ENCODE measurements at regions not wholly inside any gene's neighbourhood (a gene's known extent, or its start where the extent isn't known, plus 50 kb on each side); places are given as distances from the start of the nearest gene placed in this dataset.

DNA sequence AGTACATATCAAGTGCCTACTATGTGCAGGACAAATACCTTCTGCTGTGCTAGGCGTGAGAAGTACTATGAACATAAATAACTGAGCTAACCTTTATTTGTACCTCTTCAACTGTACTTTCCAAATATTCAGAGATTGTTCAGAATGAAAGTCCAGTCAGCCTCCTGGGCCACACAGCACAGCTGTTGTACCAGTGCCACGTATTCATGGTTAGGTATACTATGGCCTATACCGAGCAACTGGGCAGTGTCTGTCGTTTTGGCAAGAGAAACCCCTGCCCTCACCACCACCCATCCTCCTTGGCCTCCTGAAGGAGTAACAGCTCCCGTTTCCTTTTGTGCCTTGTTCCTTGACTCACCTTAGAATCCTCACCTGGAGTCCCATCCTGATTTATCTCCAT is 53.0 kb downstream of the RASSF10 start:
- no peak for FAIRE-seq

DNA sequence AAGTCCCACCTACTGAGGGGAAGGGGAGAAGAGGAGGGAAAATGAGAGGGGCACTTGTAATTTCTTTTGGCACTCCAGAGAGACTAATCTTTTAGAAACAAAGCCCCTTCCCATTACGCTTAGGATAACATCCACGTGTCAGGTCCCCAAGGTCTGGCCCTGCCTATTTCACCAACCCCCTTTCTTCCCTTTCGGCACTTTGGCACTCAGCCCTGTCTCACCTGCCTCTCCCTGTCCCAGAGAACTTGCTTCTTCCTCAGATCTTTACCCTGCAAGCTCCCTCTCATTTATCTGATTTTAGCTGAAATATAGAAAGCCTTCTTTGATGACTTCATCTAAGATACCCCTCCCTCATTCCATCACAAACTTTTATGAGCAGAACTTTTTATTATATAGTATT is 55.5 kb downstream of the RASSF10 start:
- no peak for FAIRE-seq

DNA sequence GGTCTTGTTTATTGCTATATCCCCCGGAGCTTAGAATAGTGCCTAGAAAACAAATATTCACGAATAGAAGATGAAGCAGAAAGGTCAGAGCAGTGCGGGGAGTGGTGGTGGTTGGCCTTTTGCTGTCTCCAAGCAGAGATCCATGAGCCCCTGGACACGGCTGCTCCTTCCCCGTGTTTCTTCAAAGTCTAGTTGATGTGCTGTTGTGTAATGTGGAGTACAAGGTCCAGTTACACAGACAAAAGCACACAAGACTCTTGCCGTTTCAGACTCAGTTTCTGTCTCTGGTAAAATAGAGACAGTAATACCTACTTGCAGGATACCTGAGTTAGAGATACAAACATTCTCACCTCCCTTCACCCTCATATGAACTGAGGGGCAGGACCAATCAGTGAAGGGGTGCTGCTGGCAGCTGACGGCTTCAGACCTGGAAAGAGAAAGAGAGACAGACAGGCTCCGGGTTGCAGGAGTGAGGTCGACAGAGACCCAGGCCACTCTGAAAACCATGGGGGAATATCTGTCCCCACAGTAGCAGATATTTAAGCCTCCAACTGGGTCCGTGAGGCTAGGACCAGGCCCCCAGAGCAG is 56.2 kb downstream of the RASSF10 start:
- no peak for FAIRE-seq

DNA sequence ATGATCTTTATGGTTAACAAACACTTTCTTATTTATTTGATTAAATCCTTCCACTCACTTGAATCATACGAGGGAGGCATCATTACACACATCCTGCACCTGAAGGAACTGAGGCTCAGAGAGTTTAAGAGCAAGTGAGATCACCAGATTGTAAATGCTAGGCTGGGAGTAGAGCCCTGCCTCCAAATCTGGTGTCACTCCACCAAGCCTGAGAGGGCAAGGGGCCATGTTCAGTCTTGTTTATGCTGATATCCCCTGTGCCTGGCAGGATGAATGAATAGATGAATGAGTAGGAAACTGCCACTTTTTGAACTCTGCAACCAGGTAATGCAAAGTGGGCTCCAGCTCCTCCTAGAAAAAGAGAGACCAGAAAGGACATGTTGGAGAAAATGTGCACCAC is 59.1 kb downstream of the RASSF10 start:
- no peak for FAIRE-seq

DNA sequence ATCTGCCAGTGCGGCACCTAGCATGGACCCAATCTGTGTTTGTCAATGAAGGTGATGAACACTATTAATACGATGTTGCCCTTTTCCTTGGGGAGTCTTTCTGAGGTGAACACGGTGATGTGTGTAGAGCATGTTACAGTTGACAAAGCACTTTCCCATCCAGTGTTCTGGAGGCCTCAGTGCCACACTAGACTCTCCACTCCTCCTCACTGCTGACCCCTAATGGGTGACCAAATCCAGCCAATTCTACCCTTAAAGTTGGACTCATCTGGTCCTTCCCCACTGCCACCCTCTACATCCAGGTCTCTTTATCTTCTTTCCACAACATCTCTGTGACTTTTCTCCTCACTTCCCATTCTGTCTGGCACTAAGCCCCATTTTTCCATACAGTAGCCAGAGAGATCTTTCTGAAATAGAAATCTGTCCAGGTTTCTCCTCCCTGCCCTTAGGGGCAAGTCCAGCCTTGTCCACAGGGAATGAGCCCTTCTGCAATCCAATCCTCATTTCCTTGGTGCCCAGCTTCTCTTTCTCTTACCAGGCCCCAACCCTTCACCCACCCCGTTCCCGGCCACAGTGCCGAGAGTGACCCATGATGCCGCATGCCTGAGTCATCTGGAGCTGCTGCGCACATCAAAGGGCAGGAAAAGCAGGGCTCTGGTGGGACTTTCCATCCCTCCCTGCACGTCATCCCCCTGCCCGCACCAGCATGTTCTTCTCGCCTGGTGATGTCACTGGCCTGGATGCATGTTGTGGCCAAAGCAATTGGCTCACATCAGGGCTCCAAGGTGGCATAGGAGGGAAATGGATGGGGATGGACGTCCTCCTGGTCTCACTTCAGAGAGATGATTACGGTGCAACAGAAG is 64.2 kb downstream of the RASSF10 start:
- FAIRE-seq, result no peak

DNA sequence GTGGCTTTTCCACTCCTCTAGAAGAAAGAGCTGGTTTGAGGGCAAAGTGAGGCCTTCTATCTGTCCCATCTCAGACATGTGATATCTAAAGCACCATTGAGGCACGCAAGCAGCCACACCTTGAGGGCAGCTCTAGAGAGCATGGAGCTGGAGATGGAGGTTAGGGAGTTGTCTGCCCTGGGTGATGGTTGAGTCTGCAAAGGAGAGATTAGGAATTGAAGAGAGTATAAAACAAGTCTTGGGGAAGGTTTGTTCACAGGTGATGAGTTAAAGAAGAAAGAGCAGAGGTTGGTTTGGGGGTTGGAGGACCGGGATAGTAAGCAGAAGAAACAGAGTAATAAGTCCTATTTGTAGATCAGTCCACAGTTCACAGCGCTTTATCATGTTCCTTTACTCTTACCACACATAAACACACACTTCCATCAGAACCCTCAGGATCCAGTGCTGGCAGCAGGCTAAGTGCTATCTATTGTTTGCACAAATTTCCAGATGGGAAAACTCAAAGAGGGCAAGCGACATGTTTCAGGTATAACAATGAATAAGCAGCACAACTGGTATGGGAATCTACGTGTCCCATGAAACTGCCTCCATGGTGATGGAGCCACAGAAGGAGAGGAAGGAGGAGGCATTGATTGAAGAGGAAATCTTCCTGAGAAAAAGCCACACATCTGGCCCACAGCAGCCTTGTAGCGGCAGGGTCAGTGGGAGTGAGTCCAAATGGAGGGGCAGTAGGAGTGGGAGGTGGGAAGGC is 65.8 kb downstream of the RASSF10 start:
- FAIRE-seq, result no peak

DNA sequence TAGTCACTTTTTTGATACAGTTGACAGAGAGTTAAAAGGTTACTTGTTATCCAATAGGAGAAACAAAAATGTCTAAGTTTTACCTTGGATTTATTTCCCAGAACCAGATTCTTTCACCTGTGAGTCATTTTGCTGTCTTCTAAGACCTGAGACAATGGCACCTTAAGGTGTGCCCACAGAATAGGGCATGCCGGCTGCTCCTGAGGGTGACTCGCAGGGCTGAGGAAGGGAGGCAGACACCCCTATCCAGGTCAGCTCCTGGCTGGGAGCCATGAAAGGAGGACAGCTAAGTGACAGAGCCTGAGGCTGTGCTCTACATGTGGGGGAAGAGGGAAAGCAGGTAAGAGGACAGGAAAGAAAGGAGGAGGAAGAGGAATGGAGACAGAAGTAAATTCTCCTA is 67.8 kb downstream of the RASSF10 start:
- FAIRE-seq, result no peak

DNA sequence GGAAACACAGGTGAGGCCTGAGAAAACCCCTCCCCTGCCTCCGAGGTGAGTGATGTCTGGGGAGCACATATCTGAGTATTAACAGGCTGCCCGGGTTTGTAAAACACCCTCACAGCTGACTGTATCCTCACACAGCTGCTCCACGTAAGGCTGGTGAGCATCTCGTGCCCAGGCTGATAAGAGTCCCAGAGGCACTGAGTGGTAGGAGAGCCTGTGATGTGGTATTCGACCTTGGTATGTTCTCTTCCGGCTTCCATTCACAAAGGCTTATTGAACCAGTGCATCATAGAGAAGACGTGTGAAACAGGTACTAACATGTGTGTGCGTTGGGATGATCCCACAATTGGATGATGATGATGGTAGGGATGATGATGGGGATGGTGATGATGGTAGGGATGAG is 71.7 kb downstream of the RASSF10 start:
- FAIRE-seq, result no peak

DNA sequence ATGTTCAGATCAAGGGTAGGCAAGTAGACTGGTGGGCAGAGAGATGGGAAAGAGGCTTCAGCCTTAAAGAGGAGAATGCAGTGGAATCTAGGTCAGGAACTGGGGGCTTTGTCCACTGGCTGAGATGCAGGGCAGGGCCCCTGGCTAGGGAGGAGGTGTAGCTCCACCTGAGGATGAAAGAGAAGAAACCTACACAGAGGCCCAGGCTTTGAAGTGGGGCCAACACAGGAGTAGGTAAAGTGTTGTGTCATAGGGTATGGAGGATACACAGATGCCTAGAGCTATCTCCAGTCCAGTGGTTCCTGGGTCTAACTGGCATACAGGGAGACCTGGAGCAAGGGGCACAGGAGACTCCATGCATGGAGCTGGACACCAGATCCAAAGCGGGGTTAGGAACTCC is 73.5 kb downstream of the RASSF10 start:
- FAIRE-seq, result no peak

DNA sequence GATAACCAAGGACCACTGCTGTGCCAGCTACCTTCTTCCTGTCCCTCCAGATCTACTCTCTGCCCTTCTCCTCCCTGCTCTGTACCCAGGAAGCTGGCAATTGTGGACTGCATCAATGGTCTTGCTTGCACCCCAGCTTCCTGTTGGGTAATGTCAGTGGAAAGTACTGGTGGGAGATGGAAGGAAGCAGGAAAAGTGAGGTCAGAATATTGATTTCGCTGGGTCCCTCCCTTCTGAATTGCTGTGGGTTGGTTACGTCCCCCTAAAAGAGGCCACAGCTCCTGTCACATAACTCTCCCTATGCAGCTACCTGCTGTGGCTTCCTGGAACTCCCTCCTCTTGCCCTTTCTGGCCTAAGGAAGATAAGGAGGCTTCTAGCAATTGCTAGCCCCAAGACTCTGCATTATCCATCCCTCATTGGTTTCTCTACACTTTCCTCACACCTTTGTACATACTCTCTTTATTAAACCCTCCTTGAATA is 81.2 kb downstream of the RASSF10 start:
- FAIRE-seq, result no peak

DNA sequence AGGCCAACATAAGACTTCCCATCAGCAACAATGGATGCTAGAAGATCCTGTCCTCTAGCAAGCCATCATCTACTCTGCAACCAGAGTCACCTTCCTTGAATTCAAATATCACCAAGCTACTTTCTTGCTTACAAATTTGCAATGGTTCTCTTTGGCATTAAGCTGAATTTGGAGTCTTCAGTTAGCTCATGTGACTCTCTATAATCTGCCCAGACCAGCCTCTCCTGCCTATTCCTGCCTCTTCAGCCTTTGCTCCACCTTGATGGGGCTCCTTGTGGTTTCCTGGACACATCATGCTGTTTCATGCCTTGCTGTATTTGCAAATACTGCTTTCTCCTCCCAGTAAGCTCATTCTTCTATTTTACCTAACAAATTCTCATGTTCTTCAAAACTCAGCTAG is 82.3 kb downstream of the RASSF10 start:
- FAIRE-seq, result no peak

DNA sequence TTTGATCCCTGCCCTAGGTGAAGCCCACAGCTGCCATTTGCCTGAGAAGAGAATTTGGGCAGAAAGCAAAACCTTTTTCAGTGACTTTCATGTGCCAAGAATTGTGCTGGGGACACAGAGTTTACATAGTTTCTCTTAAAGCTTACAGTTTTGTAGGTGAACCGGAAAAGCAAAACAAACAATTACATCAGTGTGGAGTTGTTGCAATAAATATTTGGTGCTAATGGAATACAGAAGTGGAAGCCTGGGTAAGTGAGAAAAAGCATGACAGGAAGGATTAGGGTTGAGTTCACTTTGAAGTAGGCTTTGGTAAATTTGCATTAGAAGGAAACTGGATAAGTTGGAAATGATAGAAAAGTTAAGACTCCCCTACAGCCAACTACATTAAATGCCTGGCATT is 82.7 kb downstream of the RASSF10 start:
- no peak for FAIRE-seq

DNA sequence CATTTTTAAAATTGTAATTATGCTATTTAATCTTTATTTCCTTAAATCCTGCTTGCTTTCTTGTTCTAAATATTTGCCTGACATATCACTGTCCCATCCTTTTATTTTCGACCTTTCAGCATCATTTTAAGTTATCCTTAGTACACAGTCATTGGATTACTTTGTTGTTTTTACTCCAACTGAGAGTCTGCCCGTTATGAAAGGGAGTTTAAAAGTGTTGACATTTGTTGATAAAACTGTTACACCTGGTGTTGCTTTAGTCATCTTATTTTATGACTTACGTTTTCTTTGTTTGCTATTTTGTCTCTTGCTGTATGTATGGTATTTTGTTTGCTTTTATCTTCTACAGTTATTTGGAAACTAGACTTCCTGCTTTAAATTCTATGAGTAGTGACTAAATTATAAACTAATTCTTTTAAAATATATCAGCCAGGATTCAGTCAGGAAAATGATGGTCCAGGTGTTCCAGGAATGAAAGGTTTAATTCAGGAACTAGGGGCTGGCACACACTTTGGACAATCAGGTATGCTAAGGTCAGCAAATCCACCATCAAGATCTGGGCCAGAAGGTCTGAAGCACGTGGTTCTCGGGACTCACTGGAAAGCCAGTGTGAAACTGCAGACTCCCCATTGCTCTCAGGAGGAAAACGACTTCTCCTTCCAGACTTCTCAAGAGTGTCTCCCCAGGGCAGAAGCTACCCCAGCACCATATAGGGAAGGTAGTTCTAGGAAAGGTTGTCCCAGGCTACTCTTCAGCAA is 86.0 kb downstream of the RASSF10 start:
- no peak for FAIRE-seq

DNA sequence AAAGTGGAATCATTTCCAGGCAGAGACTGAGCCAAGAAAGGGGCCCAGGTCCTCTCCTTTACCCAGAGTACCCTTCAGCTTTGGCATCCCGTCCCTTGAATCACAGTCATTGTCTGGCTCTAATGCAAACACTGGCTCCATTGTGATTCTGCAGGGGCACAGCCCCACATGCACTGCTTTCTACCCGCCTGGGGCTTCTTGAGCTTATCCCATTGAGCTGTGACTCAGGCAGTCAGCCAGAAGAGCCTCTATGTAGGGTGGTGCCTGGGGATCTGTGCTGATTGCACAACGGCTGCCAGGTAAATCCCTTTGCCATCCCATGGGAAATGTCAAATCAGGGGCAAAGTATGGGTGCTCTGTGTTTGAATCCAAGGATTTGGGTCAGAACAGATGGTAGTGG is 88.9 kb downstream of the RASSF10 start:
- FAIRE-seq, result no peak

DNA sequence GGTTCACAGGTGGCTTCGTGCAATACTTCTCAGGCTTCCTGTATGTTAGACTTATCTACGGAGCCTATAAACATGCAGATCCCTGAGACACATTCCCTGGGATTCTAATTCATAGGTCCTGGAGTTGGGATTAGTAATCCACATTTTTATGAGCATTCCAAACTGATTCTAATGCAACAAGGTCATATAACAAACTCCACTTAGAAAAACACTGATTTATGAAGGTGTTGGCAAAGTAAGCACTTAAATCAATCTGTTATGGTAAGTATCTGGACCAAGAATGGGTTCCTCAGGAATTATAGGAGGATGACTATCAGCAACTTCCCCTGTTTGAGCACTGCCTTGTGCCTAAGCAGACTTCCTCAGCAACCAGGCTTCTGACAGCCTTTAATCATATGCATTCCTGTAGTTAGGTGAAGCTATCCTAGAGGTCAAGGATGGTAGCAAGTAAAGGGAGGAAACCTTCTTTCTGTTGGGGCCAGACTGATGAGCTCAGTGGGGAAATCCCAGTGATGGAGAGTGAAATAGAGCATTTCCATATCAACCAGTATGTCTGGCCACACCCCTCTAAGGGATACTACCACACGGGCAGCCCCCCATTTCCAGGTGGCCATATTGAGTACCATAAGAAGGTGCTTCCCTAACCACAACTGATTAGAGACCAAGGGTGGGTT is 89.6 kb downstream of the RASSF10 start:
- FAIRE-seq, result no peak

DNA sequence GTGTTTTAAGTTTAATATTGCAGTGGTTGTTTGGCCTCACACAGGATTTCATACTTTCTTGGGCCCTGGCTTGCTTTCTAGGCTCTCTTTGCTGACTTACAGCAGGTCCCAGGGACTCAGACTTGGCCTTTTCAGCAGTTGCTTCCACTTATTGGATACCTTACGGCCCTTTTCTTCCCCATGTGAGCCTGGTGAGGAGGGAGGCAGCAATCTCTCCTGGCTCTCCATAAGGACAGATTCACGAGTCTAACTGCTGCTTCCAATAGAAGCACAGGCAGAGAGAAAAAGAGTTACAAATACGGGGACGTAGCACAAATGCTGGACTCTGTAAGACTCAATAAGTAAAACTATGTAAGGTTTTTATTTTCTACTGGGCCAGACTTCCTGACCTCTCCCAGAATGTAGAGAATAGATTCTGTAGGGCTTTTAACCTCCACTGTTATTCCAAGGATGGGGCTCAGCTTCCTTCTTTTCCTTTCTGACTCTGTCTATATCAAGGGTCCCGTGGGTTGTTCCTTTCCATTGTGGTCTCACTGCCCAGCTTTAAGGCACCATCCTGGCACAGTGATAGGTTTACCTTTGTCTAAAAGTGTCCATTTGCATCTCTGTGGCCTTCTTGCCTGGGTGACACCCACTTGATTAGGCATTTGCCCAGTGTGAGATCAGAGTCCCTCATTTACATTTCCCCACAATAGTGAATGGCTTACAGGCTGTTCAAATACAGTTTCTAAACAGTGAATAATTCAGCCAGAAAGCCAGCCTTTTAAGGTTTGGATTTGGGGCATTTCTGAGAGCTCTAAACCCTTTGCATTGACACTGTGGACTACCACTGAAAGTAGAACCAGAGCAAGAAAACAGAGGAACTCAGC is 92.8 kb downstream of the RASSF10 start:
- FAIRE-seq, result no peak

DNA sequence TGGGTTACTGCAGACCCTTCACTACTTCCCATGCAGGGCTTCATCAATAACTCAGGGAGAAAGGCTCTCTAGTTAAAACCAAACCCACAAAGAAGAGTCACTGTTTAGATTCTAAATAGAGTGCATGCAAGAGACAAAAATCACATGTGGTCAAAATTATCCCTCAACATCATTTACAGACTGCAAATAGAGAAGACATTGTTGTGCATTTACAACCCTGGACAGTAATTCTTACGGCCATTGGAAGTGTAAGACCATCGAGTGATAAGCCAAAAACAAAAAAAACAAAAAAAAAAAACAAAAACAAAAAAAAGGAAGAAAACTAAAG is 93.4 kb downstream of the RASSF10 start:
- FAIRE-seq, result no peak

DNA sequence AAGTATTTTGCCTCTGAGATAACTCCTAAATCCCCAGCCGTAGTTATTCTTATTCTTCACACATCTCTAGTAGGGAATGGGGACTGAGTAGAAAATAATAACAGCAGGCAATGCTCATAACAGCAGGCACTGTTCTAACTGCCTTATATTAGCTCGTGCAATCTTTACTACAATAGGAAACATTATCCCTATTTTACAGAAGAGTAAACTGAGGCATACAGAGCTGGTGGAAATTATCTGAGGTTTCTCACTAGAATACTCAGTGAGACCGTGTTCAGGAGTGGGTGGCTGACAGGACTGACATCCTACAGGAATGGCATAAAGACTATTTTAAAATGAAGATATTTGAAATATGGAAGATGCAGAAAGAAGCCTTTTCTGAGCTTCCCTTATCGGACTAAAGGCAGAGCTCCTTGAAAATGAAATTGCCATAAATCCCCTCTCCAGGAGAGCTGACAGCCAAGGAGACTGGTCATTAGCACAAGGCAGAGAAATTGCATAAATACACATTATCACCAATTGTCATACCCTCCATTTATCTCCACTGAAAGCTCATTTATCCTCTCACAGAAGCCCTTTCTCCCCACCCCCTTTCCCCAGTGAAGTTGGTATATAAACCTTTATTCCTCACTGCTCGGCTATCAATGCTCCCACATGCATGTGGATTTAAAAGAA is 93.9 kb downstream of the RASSF10 start:
- FAIRE-seq, result no peak

DNA sequence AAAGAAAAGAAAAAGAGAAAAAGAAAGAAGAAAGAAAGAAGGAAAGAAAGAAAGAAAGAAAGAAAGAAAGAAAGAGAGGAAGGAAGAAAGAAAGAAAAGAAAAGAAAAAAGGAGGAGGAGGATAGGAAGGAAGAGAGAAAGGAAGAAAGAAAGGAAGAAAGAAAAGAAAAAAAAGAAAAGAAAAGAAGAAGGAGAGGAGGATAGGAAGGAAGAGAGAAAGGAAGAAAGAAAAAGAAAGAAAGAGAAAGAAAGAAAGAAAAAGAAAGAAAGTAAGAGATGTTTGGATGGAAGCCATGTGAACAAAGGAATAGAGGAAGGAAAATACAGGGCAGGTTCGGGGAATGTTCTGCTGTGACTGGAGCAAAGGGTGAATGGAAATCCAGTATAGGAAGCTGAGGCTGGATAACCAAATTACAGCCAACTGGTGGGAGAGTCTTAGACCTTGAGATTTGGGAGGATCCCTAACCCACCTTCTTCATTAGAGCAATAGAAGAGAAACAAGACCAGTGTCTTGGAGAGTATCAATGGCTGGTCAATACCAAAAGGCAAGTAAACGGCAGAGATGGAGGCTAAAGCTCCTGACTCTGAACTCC is 94.9 kb downstream of the RASSF10 start:
- no peak for FAIRE-seq

DNA sequence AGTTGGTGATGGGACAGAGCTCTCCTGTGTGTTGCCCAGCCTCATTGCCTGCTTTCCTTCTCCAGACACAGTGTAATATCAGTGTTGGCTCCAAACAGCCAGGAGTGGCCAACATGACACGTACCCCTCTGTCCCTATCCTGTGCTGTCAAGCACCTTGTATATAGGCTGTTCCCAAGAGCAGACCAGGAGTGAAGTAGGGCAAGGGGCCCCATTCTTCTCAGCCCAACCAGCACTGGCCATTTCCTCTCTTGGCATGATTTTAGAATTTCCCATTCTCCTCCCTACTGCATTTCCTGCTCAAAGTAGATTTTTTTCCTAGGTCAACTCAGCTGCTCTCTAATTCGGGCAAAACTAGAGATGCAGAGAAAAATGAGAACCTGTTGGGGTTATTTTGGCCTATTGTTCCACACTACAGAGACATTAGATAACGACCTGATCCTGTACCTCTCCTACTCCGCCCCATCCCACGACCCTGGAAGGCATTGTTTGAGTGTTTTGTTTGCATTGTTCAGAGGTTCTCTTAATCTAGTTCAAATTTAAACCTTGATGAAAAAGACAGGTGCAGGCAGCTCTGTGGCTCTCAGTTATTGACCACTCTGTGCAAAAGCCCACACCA is 95.6 kb downstream of the RASSF10 start:
- FAIRE-seq, result no peak

Data from A204.1 (cell line).